Hepatocyte (in vitro differentiated cells): ENCODE measurements at regions not wholly inside any gene's neighbourhood (a gene's known extent, or its start where the extent isn't known, plus 50 kb on each side); places are given as distances from the start of the nearest gene placed in this dataset.

Experiments used
- DNase-seq: peaks from one replicate; pipeline ENCODE4 v3.0.0-alpha.2; 2016; ENCODE audit warnings: low spot score
- H2AFZ ChIP-seq: fragments of 200-600 bp; sonication (generic); 2 replicates; pipeline ENCODE4 v1.6.0; 2016; ENCODE audit warnings: antibody characterized with exemption, mild to moderate bottlenecking
- H3K27ac ChIP-seq: fragments of 200-600 bp; sonication (generic); 2 replicates; pipeline ENCODE4 v1.5.1; 2016; ENCODE audit warnings: mild to moderate bottlenecking
- H3K27me3 ChIP-seq: fragments of 200-600 bp; sonication (generic); 2 replicates; pipeline ENCODE4 v1.6.1; 2016
- H3K36me3 ChIP-seq: fragments of 200-600 bp; sonication (generic); replicated peaks from 2 replicates; pipeline ENCODE4 v1.5.1; 2016; ENCODE audit warnings: low read depth; ENCODE audit not compliant: insufficient read depth
- H3K4me1 ChIP-seq: fragments of 200-600 bp; sonication (generic); 2 replicates; pipeline ENCODE4 v1.5.1; 2016; ENCODE audit warnings: mild to moderate bottlenecking, moderate library complexity; ENCODE audit not compliant: insufficient read depth
- H3K4me2 ChIP-seq: fragments of 200-600 bp; sonication (generic); 2 replicates; pipeline ENCODE4 v1.6.0; 2016
- H3K4me3 ChIP-seq: fragments of 200-600 bp; sonication (generic); 2 replicates; pipeline ENCODE4 v1.5.1; 2016; ENCODE audit warnings: mild to moderate bottlenecking
- H3K79me2 ChIP-seq: fragments of 200-600 bp; sonication (generic); 2 replicates; pipeline ENCODE4 v1.6.0; 2017; ENCODE audit warnings: mild to moderate bottlenecking
- H3K9me2 ChIP-seq: fragments of 200-600 bp; sonication (generic); replicated peaks from 2 replicates; pipeline ENCODE4 v1.6.0; 2017; ENCODE audit warnings: mild to moderate bottlenecking; ENCODE audit not compliant: insufficient read depth
- H3K9me3 ChIP-seq: fragments of 200-600 bp; sonication (generic); 2 replicates; pipeline ENCODE4 v1.5.1; 2016; ENCODE audit warnings: low read depth, mild to moderate bottlenecking
- H4K20me1 ChIP-seq: fragments of 200-600 bp; sonication (generic); 2 replicates; pipeline ENCODE4 v1.6.0; 2016; ENCODE audit warnings: mild to moderate bottlenecking; ENCODE audit not compliant: insufficient read depth, poor library complexity, severe bottlenecking
- CTCF ChIP-seq: fragments of 200-600 bp; sonication (generic); IDR thresholded peaks from 2 replicates; pipeline ENCODE4 v1.5.1; 2016; ENCODE audit warnings: antibody characterized with exemption, mild to moderate bottlenecking; ENCODE audit not compliant: poor library complexity
- EZH2 ChIP-seq: fragments of 200-600 bp; sonication (generic); IDR thresholded peaks from 2 replicates; pipeline ENCODE4 v1.6.1; 2016; ENCODE audit warnings: antibody characterized with exemption, mild to moderate bottlenecking, borderline replicate concordance
- EZH2phosphoT487 ChIP-seq: fragments of 200-600 bp; sonication (generic); IDR thresholded peaks from one replicate; pipeline ENCODE4 v1.6.1; 2018; ENCODE audit warnings: antibody characterized with exemption, mild to moderate bottlenecking, low read depth, moderate library complexity; ENCODE audit not compliant: unreplicated experiment, severe bottlenecking
- WGBS: methylation state at CpG from one replicate; pipeline ENCODE4 v1.1.6; 2016; ENCODE audit warnings: low lambda C conversion rate; ENCODE audit errors: missing lambda C conversion rate; 5-methylcytosine and 5-hydroxymethylcytosine counted together

- Histone ChIP-seq H2AFZ (no peak overlapping the region), H3K36me3 (no peaks in the 10 kb centered on the region), H3K27ac (no peak overlapping the region)
Observed at GRCh38 chr13:68057836-68058235, 827.7 kb upstream of the PCDH9 start.

GRCh38 chr13:68056816-68057710, 826.9 kb upstream of the PCDH9 start:
- Histone ChIP-seq H3K27me3 (no peaks in the 10 kb centered on the region), H3K9me3 (no peaks in the 10 kb centered on the region), H2AFZ (no peak overlapping the region), H3K79me2 (no peaks in the 10 kb centered on the region), H3K9me2 (no peaks in the 10 kb centered on the region), H3K4me3 (no peak overlapping the region), H3K36me3 (no peaks in the 10 kb centered on the region), H3K4me2 (no peak overlapping the region), H3K4me1 (no peaks in the 10 kb centered on the region), H4K20me1 (no peaks in the 10 kb centered on the region), H3K27ac (no peak overlapping the region)
- peak; percentile 20 for DNase-seq
- 91% methylated on average over 5 of the region's 5 CpGs for WGBS
- TF ChIP-seq CTCF (no peak), EZH2 (no peak), EZH2phosphoT487 (no peak)

More at GRCh38 chr13:68057836-68058235, 827.7 kb upstream of the PCDH9 start:
- Histone ChIP-seq H3K4me2 (no peak overlapping the region), H3K79me2 (no peaks in the 10 kb centered on the region), H4K20me1 (no peaks in the 10 kb centered on the region), H3K9me3 (no peaks in the 10 kb centered on the region), H3K4me1 (no peaks in the 10 kb centered on the region), H3K4me3 (no peak overlapping the region), H3K9me2 (no peaks in the 10 kb centered on the region), H3K27me3 (no peaks in the 10 kb centered on the region)
- TF ChIP-seq EZH2 (no peak), EZH2phosphoT487 (no peak), CTCF (no peak)
- DNase-seq, result no peak

GRCh38 chr13:68051910-68052309, 821.8 kb upstream of the PCDH9 start:
- 87% methylated on average over 5 of the region's 5 CpGs for WGBS
- H3K4me2 ChIP-seq, result no peak overlapping the region
- H3K79me2 ChIP-seq, result no peaks in the 10 kb centered on the region
- H2AFZ ChIP-seq, result no peak overlapping the region
- no peak overlapping the region for H3K4me3 ChIP-seq
- H4K20me1 ChIP-seq, result no peaks in the 10 kb centered on the region
- no peaks in the 10 kb centered on the region for H3K27me3 ChIP-seq
- H3K27ac ChIP-seq, result no peak overlapping the region
- DNase-seq, result no peak
- H3K9me3 ChIP-seq, result no peaks in the 10 kb centered on the region
- no peaks in the 10 kb centered on the region for H3K4me1 ChIP-seq
- H3K9me2 ChIP-seq, result no peaks in the 10 kb centered on the region
- no peak for TF ChIP-seq EZH2
- no peak for TF ChIP-seq EZH2phosphoT487
- TF ChIP-seq CTCF, result no peak
- no peaks in the 10 kb centered on the region for H3K36me3 ChIP-seq
